ENCODE measurements at regions not wholly inside any gene's neighbourhood (a gene's known extent, or its start where the extent isn't known, plus 50 kb on each side); places are given as distances from the start of the nearest gene placed in this dataset.

DNA sequence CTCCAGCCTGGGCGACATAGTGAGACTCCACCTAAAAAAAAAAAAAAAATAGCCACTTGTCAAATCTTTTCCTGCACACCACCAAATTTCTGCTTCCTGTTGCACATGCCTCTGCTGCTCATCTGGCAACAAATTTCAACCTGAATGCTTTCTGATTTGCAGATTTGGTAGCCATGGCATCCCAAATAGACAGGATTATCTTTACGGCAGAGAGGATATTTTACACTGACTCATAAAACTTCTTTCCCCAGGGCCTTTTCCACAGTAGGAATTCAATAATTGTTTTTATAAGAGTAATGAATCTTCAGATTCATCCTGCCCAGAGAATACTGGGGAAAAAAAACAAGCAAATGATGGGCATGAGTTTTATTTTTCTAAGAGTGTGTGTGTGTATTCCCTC lies 264.6 kb downstream of the FRK start:
- Histone ChIP-seq H2AFZ (no peak overlapping the region), H3K4me2 (ENCODE audit: low read length) (peak overlapping the region; percentile 48), H3K9ac (no peak overlapping the region), H3K4me3 (ENCODE audit: low read depth, low read length) (peak overlapping the region; percentile 2), H3K4me1 (peaks cover 14% of the 10 kb centered on the region), H3K79me2 (no peaks in the 10 kb centered on the region), H3K9me3 (ENCODE audit: control insufficient read depth, low read length) (no peaks in the 10 kb centered on the region), H3K36me3 (ENCODE audit: control insufficient read depth, insufficient read depth, low read length) (no peaks in the 10 kb centered on the region), H3K27me3 (ENCODE audit: control insufficient read depth, insufficient read depth, low read length) (no peaks in the 10 kb centered on the region), H3K27ac (peak overlapping the region; percentile 51)
- no peak for TF ChIP-seq CTCF (IDR thresholded peaks at IDR 0.05)

DNA sequence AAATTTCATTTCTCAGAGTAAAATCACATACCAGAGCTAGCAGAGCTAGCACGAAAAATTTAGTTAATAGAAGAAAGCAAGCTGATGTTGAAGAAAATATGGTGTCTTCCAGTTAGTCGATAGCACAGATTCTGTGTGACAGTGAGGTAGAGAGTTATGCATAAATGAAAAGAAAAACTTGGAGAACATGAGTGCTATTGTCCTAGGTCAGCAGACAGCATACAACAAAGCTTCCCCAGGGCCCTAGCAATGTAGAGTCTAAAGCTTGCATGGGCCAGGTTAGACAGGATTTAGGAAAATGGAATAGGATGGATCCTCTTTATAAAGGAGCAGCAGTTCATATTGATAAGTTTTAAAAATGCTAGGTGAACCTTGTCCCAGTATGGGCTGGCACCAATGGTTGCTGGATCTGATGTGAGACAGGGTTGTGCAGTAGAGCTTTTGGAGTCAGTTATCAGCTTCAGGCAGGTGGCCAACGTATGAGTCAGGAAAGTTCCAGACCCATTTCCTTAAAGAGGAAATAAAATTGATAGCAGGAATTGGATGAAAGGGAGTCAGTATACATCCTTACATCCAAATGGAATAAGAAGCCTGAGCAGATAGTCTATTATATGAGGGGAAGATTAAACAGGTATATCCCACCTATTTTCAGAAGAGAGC lies 277.2 kb downstream of the FRK start:
- no peaks in the 10 kb centered on the region for H3K9me3 ChIP-seq (ENCODE audit: control insufficient read depth, low read length)
- H3K79me2 ChIP-seq: no peaks in the 10 kb centered on the region
- no peak for TF ChIP-seq CTCF (IDR thresholded peaks at IDR 0.05)
- no peaks in the 10 kb centered on the region for H3K27me3 ChIP-seq (ENCODE audit: control insufficient read depth, insufficient read depth, low read length)
- H3K4me3 ChIP-seq (ENCODE audit: low read depth, low read length): no peak overlapping the region
- H3K27ac ChIP-seq: no peak overlapping the region
- H3K4me1 ChIP-seq: no peaks in the 10 kb centered on the region
- no peaks in the 10 kb centered on the region for H3K36me3 ChIP-seq (ENCODE audit: control insufficient read depth, insufficient read depth, low read length)
- no peak overlapping the region for H3K9ac ChIP-seq
- no peak overlapping the region for H3K4me2 ChIP-seq (ENCODE audit: low read length)
- H2AFZ ChIP-seq: no peak overlapping the region

DNA sequence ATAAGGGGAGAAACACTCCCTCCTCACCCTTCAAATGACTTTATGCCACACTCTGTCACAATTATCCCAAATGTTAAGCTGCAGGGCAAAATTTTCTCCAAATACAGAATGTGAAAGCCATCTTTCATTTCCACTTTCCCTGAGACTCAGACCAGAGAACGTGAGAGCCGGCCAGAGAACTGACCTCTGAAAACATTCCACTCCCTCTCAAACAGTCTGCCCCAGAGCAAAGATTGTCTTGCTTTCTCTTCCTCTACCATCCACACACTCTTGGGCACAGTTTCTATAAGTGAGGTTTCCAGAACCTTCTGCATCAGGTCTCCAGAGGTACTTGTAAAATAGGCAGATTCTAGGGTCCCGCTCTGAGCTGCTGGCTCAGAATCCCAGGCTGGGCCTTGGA lies 278.1 kb downstream of the FRK start:
- no peak for TF ChIP-seq CTCF (IDR thresholded peaks at IDR 0.05)
- H3K79me2 ChIP-seq: no peaks in the 10 kb centered on the region
- H3K4me2 ChIP-seq (ENCODE audit: low read length): no peak overlapping the region
- no peaks in the 10 kb centered on the region for H3K9me3 ChIP-seq (ENCODE audit: control insufficient read depth, low read length)
- H2AFZ ChIP-seq: peak overlapping the region; percentile 47
- H3K9ac ChIP-seq: no peak overlapping the region
- H3K27ac ChIP-seq: no peak overlapping the region
- H3K4me1 ChIP-seq: no peaks in the 10 kb centered on the region
- no peak overlapping the region for H3K4me3 ChIP-seq (ENCODE audit: low read depth, low read length)
- H3K36me3 ChIP-seq (ENCODE audit: control insufficient read depth, insufficient read depth, low read length): no peaks in the 10 kb centered on the region
- H3K27me3 ChIP-seq (ENCODE audit: control insufficient read depth, insufficient read depth, low read length): no peaks in the 10 kb centered on the region

GRCh38 chr6:115773741-115774140 lies 286.9 kb downstream of the FRK start:
- Histone ChIP-seq H3K79me2 (no peaks in the 10 kb centered on the region), H3K9ac (no peak overlapping the region), H3K9me3 (ENCODE audit: control insufficient read depth, low read length) (no peaks in the 10 kb centered on the region), H3K4me1 (no peaks in the 10 kb centered on the region), H3K27ac (no peak overlapping the region), H3K4me3 (ENCODE audit: low read depth, low read length) (no peak overlapping the region), H3K36me3 (ENCODE audit: control insufficient read depth, insufficient read depth, low read length) (no peaks in the 10 kb centered on the region), H3K27me3 (ENCODE audit: control insufficient read depth, insufficient read depth, low read length) (no peaks in the 10 kb centered on the region), H3K4me2 (ENCODE audit: low read length) (no peak overlapping the region), H2AFZ (no peak overlapping the region)
- TF ChIP-seq CTCF (IDR thresholded peaks at IDR 0.05): no peak

DNA sequence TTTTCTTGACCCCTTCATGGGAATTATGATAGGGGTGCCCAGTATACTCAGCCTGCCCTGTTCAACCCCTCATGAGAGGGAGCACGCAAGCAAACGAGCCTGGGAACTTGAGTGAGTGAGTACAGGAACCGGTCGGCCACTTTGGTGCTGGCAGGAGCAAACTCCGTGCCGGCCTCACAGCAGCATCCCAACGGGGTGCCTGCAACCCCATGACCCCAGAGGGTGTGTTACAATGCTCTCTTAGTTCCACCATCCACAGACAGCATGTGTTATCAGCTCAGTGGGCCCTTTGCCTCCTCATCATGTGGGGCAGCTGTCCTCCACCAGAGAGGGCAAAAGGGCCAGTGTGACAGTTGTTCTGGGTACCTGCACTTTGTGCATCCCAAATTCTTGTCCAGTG lies 289.8 kb downstream of the FRK start:
- Histone ChIP-seq H3K27me3 (ENCODE audit: control insufficient read depth, insufficient read depth, low read length) (no peaks in the 10 kb centered on the region), H2AFZ (no peak overlapping the region), H3K9me3 (ENCODE audit: control insufficient read depth, low read length) (no peaks in the 10 kb centered on the region), H3K4me3 (ENCODE audit: low read depth, low read length) (no peak overlapping the region), H3K36me3 (ENCODE audit: control insufficient read depth, insufficient read depth, low read length) (no peaks in the 10 kb centered on the region), H3K4me2 (ENCODE audit: low read length) (no peak overlapping the region), H3K4me1 (no peaks in the 10 kb centered on the region), H3K27ac (no peak overlapping the region), H3K79me2 (no peaks in the 10 kb centered on the region), H3K9ac (no peak overlapping the region)
- TF ChIP-seq CTCF (IDR thresholded peaks at IDR 0.05): no peak
